B cell (primary cell): ENCODE measurements at regions not wholly inside any gene's neighbourhood (a gene's known extent, or its start where the extent isn't known, plus 50 kb on each side); places are given as distances from the start of the nearest gene placed in this dataset.

Source experiments
- ATAC-seq: fragments of 200-7000 bp; cut with Tn5 transposase; one replicate; pipeline ENCODE4 v1.10.0; 2021; ENCODE audit warnings: low read depth, mild to moderate bottlenecking, moderate number of reproducible peaks, moderate library complexity
- CTCF ChIA-PET: fragments of 350-600 bp; sonication (Branson Sonifier 250); formaldehyde crosslinking; loops from one replicate; lab custom pipeline; 2021; ENCODE audit warnings: antibody characterized with exemption, inconsistent platforms; lab: Charles Lee
- POLR2A ChIA-PET: fragments of 350-600 bp; sonication (Branson Sonifier 250); formaldehyde crosslinking; loops from one replicate; lab custom pipeline; 2021; ENCODE audit warnings: antibody characterized with exemption; lab: Charles Lee
- DNase-seq: peaks from one replicate; pipeline ENCODE4 v3.0.0; 2013
- H2AFZ ChIP-seq: 2 replicates; pipeline ENCODE4 v1.6.1; 2012; ENCODE audit warnings: mild to moderate bottlenecking, low read depth, low read length; ENCODE audit not compliant: insufficient read depth, poor library complexity, severe bottlenecking
- H3K27ac ChIP-seq, 2 donors: 1 replicate in 1 of 2; 2 replicates in 1 of 2; pipeline ENCODE4 v1.5.1; 2012 to 2013; ENCODE audit warnings: low read length in 2 of 2, mild to moderate bottlenecking in 2 of 2, moderate library complexity in 1 of 2
- H3K27me3 ChIP-seq, 4 experiments: fragments of 200-600 bp in 1 of 4; sonication (generic) in 1 of 4; replicated peaks in 1 of 4; 1 replicate in 2 of 4; 2 replicates in 2 of 4; pipeline versions ENCODE4 v1.6.1 to v1.7.0; 2013 to 2016; ENCODE audit warnings: low read length in 3 of 4, mild to moderate bottlenecking in 2 of 4, mixed read lengths in 1 of 4, moderate library complexity in 1 of 4; ENCODE audit not compliant: insufficient read depth in 4 of 4, control insufficient read depth in 3 of 4; ENCODE audit errors: control extremely low read depth in 1 of 4
- H3K36me3 ChIP-seq, 2 experiments: replicated peaks in 1 of 2; 1 replicate in 1 of 2; 2 replicates in 1 of 2; pipeline versions ENCODE4 v1.6.1 to v1.7.1; 2013; ENCODE audit warnings: low read length in 1 of 2; ENCODE audit not compliant: insufficient read depth in 2 of 2, control insufficient read depth in 1 of 2; ENCODE audit errors: control extremely low read depth in 1 of 2, extremely low read depth in 1 of 2
- H3K4me1 ChIP-seq, 2 donors: fragments of 200-600 bp in 1 of 2; sonication (generic) in 1 of 2; 1 replicate in 1 of 2; 2 replicates in 1 of 2; pipeline versions ENCODE4 v1.5.1 to v1.6.1; 2013 to 2017; ENCODE audit warnings: low read length in 2 of 2; ENCODE audit not compliant: control insufficient read depth in 2 of 2, insufficient read depth in 2 of 2
- H3K4me2 ChIP-seq: replicated peaks from 2 replicates; pipeline ENCODE3; 2012; ENCODE audit warnings: mild to moderate bottlenecking, low read depth, low read length; ENCODE audit not compliant: poor library complexity, severe bottlenecking
- H3K4me3 ChIP-seq, 5 experiments: fragments of 200-600 bp in 1 of 5; sonication (generic) in 1 of 5; 1 replicate in 3 of 5; 2 replicates in 2 of 5; pipeline versions ENCODE4 v1.5.1 to v1.7.0; 2011 to 2016; ENCODE audit warnings: low read length in 4 of 5, mild to moderate bottlenecking in 4 of 5, low read depth in 2 of 5, control low read depth in 1 of 5, moderate library complexity in 1 of 5; ENCODE audit not compliant: insufficient read depth in 1 of 5; ENCODE audit errors: control extremely low read depth in 1 of 5, extremely low read depth in 1 of 5
- H3K79me2 ChIP-seq: fragments of 200-600 bp; sonication (generic); one replicate; pipeline ENCODE4 v1.6.0; 2016; ENCODE audit warnings: low read length; ENCODE audit not compliant: control insufficient read depth, insufficient read depth
- H3K9ac ChIP-seq: fragments of 200-600 bp; sonication (generic); 2 replicates; pipeline ENCODE4 v1.6.1; 2017; ENCODE audit warnings: mild to moderate bottlenecking, low read length, moderate library complexity
- H3K9me3 ChIP-seq, 3 donors: one replicate each; pipeline versions ENCODE4 v1.6.1 to v1.7.1; 2013; ENCODE audit warnings: low read length in 2 of 3; ENCODE audit not compliant: control insufficient read depth in 2 of 3, insufficient read depth in 1 of 3; ENCODE audit errors: control extremely low read depth in 1 of 3
- H4K20me1 ChIP-seq: 2 replicates; pipeline ENCODE4 v1.6.0; 2012; ENCODE audit warnings: mild to moderate bottlenecking, low read length; ENCODE audit not compliant: insufficient read depth, control insufficient read depth, poor library complexity, severe bottlenecking
- H3K27ac Mint-ChIP-seq: one replicate; pipeline ENCODE4 v1.8.0; 2021; ENCODE audit warnings: mixed read lengths
- H3K27me3 Mint-ChIP-seq: one replicate; pipeline ENCODE4 v1.8.0; 2021; ENCODE audit warnings: mixed read lengths
- H3K4me1 Mint-ChIP-seq: one replicate; pipeline ENCODE4 v1.8.0; 2021; ENCODE audit warnings: mixed read lengths
- H3K4me3 Mint-ChIP-seq: one replicate; pipeline ENCODE4 v1.8.0; 2021; ENCODE audit warnings: mixed read lengths
- H3K9me3 Mint-ChIP-seq: one replicate; pipeline ENCODE4 v1.8.0; 2022; ENCODE audit warnings: mixed read lengths; ENCODE audit not compliant: insufficient read depth
- EZH2 ChIP-seq: IDR thresholded peaks from 2 replicates; pipeline ENCODE4 v1.6.1; 2012; ENCODE audit warnings: borderline replicate concordance, low read depth, mild to moderate bottlenecking, moderate library complexity, low read length; ENCODE audit not compliant: insufficient read depth, poor library complexity, severe bottlenecking
- WGBS: methylation state at CpG from one replicate; pipeline ENCODE4 v1.1.5; 2013; ENCODE audit warnings: missing lambda C conversion rate; ENCODE audit not compliant: insufficient coverage; 5-methylcytosine and 5-hydroxymethylcytosine counted together
- intact Hi-C: fragments of 100-400 bp; cut with micrococcal nuclease; formaldehyde crosslinking; loops from one replicate; pipeline ENCODE4 v1.10.0; 2022
- TF ChIP-seq, protein P1 (sequence below): fragments of 200-600 bp; IDR thresholded peaks from one replicate; pipeline ENCODE4 v1.8.0; 2022; ENCODE audit warnings: antibody characterized with exemption, mild to moderate bottlenecking

DNA sequence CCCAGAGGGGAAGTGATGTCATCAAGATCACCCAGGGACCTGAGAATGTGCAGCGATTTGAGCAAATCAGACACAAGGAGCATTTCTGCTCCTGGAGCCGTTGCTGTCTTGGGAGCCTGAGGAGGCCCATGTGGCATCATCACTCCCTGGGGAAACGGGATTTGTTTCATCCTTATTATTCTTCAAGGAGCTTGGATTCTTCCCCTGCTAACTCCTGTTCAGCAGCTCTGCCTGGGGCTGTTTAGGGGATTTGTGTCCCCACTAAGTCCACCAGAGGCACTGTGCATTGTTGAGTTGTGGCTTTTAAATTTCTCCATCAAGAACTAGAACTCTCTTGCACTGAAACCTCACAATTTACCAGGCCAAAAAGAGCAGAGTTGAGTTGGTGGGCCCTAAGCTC lies 104.2 kb upstream of the MSX1 start:
- no peak overlapping the region for H2AFZ ChIP-seq
- Mint-ChIP-seq H3K27ac (no peak overlapping the region), H3K4me3 (no peak overlapping the region), H3K9me3 (no peaks in the 10 kb centered on the region), H3K27me3 (peaks cover 27% of the 10 kb centered on the region), H3K4me1 (no peaks in the 10 kb centered on the region)
- no peak overlapping the region for H3K4me3 ChIP-seq
- no peak overlapping the region for H3K4me2 ChIP-seq
- ATAC-seq (no peak), DNase-seq (no peak)
- ChIA-PET POLR2A (no interaction called here), CTCF (no interaction called here)
- TF ChIP-seq, protein P1, sequence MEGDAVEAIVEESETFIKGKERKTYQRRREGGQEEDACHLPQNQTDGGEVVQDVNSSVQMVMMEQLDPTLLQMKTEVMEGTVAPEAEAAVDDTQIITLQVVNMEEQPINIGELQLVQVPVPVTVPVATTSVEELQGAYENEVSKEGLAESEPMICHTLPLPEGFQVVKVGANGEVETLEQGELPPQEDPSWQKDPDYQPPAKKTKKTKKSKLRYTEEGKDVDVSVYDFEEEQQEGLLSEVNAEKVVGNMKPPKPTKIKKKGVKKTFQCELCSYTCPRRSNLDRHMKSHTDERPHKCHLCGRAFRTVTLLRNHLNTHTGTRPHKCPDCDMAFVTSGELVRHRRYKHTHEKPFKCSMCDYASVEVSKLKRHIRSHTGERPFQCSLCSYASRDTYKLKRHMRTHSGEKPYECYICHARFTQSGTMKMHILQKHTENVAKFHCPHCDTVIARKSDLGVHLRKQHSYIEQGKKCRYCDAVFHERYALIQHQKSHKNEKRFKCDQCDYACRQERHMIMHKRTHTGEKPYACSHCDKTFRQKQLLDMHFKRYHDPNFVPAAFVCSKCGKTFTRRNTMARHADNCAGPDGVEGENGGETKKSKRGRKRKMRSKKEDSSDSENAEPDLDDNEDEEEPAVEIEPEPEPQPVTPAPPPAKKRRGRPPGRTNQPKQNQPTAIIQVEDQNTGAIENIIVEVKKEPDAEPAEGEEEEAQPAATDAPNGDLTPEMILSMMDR: no peak
- no peak for TF ChIP-seq EZH2
- H3K27ac ChIP-seq: no peak overlapping the region
- H4K20me1 ChIP-seq: no peaks in the 10 kb centered on the region
- H3K27me3 ChIP-seq: peaks cover 0 to 9% (median 0%) of the 10 kb centered on the region in 4 experiments
- H3K79me2 ChIP-seq: no peaks in the 10 kb centered on the region
- intact Hi-C loops: no loop called here
- no peaks in the 10 kb centered on the region for H3K4me1 ChIP-seq
- no peak overlapping the region for H3K9ac ChIP-seq
- no peaks in the 10 kb centered on the region for H3K36me3 ChIP-seq
- H3K9me3 ChIP-seq: no peaks in the 10 kb centered on the region
- 93% methylated on average over 2 of the region's 3 CpGs for WGBS

DNA sequence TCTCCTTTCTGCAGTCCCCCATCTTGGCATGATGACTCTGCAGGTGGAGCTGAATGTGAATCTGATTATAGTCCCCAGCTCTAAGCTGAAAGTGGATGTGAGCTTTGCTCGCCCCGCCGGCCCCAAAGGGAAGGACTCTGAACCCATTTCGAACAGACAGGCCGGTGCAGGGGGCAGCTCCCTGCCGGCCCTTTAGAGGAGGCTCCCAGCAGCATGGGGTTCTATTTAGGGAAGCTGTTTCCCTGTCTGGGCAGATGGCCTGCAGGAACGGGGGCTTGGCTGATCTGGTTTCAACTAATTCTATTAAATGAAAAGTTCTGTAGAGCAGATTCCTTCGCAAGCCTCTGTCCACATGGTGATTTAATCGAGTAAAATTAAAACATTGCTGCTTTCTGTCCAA lies 104.8 kb upstream of the MSX1 start:
- Mint-ChIP-seq H3K27ac (no peak overlapping the region), H3K9me3 (no peaks in the 10 kb centered on the region), H3K4me1 (no peaks in the 10 kb centered on the region), H3K4me3 (no peak overlapping the region), H3K27me3 (peaks cover 27% of the 10 kb centered on the region)
- Histone ChIP-seq H3K27ac (no peak overlapping the region), H3K9ac (no peak overlapping the region), H3K79me2 (no peaks in the 10 kb centered on the region), H3K4me3 (no peak overlapping the region), H3K27me3 (peaks cover 0 to 9% (median 0%) of the 10 kb centered on the region in 4 experiments), H3K4me1 (no peaks in the 10 kb centered on the region), H4K20me1 (no peaks in the 10 kb centered on the region), H3K9me3 (no peaks in the 10 kb centered on the region), H3K4me2 (no peak overlapping the region), H3K36me3 (no peaks in the 10 kb centered on the region), H2AFZ (no peak overlapping the region)
- POLR2A ChIA-PET: no interaction called here
- WGBS: 61% methylated on average over 9 of the region's 9 CpGs
- CTCF ChIA-PET: no interaction called here
- ATAC-seq (no peak), DNase-seq (no peak)
- TF ChIP-seq, protein P1: no peak
- TF ChIP-seq EZH2: no peak
- intact Hi-C loops: no loop called here
